Inflammatory macrophage (primary cell): ENCODE measurements at regions not wholly inside any gene's neighbourhood (a gene's known extent, or its start where the extent isn't known, plus 50 kb on each side); places are given as distances from the start of the nearest gene placed in this dataset.
"Not testable (repeated sequence)": the region's sequence is repeated elsewhere in the genome, so short reads cannot be mapped to it uniquely, and the experiment has no call there.

Source experiments
- DNase-seq, 2 donors: peaks; one replicate each; pipeline ENCODE4 v3.0.0-alpha.2; 2020 to 2022

DNA sequence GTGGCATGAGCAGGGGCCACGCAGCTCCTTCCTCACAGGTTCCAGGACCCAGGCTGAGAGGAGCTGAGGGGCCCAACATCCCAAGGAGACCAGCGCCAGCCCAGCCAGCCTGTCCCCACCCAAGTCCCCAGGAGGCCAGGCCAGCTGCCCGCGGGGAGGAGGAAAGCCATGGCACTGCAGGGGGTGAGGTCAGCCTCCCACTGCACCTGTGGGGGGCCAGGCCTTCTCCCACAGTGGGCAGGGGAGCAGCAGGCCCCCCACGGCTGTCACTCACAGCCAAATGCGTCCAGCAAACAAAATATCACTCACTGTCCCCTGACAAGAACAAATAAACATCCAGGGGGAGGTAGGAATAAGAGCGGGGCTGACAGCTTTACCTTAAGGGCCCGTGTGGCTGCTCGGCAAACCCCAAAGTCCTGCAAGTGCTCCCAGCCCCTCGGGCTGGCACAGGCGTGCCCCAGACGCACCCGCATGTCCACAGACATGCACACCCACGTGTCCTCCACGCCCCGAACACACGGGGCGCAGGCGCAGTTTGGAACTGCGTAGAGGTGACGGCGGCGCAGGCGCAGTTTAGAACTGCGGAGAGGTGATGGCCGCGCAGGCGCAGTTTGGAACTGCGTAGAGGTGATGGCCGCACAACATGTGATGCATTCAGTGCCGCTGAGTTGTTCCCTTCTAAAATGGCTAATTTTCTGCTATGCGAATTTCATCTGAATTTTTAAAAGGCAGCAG, 291.1 kb downstream of the FOXL1 start:
- no peak for DNase-seq

DNA sequence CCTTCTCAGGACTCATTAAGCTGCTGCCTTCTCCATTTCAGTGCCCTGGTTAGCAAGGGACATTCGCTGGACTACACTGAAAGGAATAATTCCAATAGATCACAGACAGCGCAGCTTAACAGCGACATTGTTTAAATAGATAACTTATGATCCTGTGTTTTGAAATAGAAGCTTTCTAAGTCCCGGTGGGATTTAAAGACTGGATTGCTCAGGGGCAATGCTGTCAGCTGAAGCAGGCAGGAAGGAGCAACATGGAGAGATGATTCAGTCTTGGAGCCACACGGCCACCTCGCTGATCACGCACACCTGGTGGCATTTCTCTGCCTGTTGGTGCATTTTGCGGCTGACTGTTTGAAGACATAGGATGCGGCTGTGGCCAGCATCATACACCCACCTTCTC, 292.0 kb downstream of the FOXL1 start:
- no peak for DNase-seq

DNA sequence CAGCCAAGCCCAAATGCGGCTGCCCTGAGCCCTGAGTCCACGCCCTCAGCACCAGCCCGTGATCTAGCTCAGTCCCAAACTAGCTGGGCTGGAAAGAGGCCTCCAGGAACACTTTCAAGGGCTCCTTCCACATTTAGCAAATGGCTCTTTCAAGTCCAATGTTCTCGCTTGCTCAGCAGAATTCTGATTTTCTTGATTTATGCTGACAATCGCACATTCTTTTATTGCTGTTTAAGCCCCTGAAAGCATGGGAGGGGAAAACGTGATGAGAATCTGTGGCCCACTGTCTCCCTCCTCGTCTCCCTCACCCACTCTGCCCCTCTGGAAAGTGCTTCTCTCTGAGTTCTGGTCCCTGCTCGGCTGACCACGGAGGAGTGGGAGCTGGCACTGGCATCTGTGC, 293.8 kb downstream of the FOXL1 start:
- no peak for DNase-seq

DNA sequence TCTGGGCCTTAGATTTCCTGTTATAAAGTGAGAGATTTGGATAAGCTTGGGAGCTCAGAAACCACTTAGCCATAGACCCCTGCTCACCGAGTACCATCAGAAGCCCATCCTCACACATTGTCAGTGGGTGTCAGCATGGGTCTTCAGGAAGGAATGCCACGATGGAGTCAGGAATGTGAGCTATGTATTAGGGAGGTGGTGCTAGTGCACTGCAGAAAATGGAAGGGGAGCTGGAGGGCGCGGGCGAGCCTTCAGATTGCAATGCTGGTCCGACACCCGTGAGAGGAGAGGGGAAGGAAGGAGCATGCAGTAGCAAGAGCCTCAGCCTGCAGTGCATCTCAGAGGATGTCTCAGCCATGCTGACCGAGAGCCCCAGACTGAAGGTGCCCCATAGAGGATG, 294.5 kb downstream of the FOXL1 start:
- no peak for DNase-seq

DNA sequence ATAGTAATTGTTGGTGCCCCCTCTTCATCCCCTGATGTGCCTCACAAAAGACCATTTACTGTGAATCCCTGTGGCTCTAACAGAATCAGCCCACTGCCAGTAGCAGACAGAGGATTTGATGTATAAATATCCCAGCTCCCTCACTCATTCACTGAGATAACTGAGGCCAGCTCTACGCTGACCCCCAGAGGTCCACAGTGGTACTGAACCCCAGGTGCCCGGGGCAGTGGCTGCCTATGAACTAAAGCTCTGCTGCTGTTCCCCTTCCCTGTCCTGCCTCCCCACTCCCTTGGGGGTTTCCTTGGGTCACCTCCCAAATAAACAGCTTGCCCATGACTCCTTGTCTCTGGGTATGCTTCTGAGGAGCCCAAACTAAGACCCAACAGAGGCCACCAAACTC, 295.8 kb downstream of the FOXL1 start:
- DNase-seq, result peak; percentile 14 to 17

DNA sequence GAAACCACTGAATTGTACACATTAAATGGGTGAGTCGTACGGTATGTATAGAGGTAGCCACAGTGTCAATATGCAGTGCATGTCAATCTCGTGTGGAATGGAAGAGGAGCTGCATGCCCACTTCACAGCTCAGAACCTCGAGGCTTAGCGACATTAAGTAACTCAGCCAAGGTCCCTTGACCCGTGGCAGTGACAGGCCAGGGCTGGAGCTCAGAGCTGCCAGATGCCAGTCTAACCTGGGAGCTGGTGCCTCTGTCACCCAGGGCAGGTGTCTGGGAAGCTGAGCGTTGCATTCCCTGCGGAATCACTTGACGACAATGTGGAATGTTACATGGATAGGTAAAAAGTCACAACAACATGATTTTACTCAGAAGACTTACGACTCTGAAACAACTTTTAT, 298.1 kb downstream of the FOXL1 start:
- DNase-seq, result no peak

DNA sequence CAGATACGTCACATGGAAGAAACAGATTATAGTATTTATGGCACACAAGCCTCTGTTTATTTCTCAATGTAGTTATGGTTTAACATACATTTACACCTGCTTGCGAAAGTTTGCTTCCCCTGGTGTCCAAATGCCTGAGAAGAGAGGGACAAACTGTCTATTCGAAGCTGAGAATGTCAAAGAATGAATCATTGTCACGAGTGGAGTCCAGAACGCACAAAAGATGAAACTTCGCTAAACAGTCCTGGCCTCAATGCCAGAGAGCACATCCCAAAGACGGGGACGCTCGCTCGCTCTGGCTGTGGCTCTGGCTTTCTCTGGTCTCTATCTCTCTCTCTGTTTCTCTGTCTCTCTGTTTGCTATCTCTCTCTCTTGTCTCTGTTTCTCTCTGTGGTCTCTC, 298.8 kb downstream of the FOXL1 start:
- no peak for DNase-seq

DNA sequence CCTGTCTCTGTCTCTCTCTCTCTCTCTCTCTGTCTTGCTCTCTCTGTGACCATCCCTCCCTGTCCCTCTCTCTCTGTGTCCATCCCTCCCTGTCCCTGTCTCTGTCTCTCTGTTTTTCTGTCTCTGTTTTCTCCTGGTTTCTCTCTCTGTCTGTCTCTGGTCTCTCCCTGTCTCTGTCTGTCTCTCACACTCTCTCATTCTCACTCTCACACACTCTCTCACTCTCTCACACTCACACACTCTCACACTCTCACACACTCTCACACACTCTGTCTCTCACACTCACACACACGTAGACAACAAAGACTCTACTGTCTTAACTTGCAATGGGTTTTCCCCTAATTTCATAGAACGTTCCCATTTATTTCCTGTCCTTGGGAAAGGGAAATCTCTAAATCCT, 299.5 kb downstream of the FOXL1 start:
- DNase-seq, result no peak

DNA sequence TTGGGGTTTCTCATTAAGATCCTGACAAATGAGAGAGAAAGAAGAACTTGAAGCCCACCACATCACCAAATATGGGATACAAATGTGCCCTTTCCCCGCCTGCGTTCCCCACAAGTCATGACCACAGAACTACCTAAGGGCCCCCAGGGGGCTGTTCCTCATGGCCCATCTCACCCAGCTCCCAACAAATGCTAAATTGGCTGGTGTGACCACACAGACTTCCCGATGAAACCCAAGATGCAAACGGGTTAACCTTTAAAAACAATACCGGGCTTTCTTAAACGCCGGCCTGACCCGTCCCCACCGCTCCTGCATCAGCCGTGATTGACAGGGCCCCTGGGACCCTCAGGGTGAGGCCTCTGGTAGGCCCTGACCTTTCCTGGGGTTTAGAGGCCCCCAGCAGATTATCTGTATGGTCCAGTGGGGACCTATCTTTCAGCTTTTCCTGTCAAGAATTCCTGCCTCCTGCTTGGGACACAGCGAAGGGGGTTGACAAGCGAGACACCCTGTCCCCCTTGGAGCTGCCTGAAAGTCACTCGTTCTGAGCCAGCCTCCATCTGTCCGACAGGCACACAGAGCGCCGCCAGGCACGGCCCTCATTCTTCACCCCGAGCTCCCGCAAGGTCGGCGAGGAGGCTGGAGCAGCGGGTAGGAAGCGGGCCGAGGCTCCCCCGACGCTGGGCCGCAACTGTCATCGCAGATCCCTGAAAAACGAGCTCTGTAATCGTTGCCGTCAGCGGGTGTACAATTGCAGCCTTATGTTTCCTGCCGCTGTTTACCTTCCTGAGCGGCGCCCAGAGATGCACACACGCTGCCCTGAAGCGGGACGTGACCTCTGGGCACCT, 300.1 kb downstream of the FOXL1 start:
- no peak for DNase-seq

DNA sequence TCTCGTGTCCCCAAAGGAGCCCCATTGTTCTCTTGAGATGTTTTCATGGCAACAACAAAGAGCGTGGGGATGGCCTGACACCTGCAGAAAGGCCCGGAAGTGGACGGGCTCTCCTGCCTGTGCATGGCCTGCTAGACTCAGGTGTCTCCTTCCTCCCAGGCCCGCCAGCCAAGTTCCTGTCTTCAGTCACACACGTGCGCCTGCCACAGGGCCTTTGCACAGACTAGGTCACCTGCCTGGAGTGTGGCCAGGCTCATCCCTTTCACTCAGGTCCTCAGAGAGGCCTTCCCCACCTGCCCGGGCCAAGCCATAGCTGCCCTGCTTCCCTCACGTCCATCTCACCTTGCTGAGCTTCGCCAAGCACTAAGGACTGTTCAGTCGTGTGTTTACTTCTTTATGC, 300.9 kb downstream of the FOXL1 start:
- DNase-seq, result no peak

DNA sequence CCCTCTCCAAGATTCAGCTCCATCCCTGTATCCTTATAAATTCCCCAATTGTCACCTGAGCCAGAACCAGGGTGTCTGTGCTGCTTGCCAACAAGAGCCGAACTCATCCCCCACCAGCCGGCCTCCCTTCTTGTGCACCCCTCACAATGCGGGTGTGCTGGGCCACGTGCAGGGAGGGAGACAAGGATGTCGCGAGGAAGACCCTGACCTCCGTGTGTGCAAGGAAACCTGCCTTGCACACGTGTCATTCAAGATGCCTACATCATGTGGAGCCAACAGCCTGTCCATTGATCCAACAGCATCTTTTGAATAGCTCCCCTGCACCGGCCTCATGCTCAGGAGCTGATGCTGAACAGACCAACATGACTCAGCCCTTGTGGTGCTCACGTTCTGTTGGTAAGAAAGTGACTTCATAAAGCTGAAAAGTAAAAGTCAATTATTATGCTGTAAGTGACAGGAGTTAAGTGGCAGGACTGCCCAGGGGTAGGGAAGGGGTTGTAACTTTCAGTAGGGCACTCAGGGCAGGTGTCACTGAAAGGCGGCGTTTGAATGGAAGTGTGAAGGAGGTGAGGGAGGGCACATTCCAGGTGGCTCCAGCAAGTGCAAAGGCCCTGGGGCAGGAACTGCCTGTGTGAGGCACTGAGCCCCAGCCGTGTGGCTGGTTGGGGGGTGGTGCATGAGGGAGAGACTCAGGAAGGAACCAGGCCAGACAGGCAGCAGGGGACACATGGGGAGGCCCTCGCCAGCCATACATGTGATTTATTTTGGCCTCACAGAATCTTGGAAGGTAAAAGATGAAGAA, 302.2 kb downstream of the FOXL1 start:
- no peak for DNase-seq

DNA sequence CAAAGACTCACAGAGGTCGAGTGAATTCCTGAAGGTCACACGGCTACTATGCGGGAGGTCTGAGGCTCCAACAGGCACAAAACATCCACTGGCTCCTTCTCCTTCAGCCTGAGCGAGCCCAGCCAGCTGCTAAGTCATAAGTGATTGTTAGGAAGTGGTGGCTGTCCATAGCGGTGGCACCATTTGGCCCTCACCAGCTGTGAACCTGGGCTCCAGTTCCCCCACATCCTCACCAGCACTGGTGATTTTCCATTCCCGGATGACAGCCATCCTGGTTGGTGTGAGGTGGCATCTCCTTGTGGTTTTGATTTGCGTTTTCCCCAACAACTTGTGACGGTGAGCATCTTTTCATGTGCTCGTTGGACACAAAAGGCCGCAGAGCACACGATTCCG, 302.8 kb downstream of the FOXL1 start:
- no peak for DNase-seq

DNA sequence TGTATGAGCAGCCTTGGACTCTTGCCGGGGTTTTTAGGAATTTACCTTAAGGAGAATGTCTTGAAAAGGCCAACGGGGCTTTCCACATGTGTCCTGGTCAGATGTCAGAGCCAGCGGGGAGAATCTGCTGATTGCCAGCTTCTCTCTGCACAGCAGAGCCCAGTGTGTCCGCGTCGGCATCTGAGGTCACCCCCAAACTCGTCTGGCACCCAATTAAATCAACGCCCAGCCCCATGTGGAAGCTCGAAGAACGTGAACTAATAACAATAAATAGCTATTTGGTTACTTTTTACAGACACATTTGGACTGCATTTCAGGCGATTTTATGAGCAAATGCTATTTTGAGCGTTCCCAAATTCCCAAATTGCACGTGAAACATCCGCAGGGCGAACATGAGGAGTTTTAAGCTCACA, 303.5 kb downstream of the FOXL1 start:
- DNase-seq, result no peak

DNA sequence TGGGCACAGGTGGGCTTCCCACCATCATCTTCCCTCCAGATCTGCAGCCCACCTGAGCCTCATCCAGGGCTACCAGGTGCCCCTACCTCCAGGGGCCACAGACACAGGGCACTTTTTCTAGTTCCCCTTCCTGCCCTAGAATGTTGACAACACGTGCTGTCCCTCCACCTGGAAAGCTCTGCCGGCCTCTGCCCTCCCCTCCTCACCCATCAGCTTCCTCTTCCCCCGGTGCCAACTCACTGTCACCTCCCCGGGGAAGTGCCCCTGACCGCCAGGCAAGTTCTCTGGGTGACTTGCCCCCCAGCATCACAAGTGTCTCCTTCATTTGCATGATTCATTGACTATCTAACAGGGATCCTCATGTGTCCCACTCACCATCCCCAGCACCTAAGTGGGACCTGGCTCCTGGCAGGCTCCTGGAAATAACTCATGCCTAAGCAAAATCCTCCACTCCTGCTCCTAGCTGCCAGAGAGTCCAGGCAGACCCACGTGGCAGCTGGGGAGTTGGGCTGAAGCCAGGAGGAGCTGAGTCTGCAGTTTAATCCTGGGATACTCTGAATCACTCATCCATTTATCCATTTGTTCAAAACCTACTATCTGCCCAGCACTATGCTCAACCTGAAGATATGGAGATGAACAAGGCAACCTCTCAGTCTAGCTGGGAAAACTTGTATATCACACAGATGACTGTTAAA, 304.4 kb downstream of the FOXL1 start:
- no peak for DNase-seq

DNA sequence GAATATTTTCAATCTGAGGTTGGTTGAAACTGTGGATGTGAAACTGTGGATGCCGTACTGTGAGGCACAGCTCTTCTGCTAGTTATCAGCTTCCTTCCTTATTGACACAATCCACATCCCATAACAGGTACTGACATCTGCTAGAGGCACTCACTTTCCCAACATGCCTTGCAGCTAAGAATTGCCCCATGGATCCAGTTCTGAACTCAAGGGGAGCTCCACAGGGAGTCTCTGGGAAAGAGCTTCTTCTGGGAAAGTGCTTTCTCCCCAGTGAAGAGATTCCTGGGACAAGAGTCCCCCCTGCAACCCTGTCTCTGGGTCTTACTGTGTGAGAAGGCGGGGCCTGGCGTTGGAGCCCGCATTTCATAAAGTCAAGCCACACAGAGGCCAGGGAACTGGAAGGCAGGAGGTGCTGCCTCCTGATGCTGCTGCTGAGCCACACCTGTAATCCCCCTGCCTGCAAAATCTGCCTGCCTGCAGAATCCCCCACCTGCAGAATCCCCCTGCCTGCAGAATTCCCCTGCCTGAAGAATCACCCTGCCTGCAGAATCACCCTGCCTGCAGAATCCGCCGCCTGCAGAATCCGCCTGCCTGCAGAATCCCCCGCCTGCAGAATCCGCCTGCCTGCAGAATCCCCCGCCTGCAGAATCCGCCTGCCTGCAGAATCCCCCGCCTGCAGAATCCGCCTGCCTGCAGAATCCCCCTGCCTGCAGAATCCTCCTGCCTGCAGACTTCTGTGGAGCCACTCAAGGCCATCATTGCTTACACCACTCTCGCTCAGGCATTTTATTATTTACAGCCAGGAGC, 305.4 kb downstream of the FOXL1 start:
- no peak for DNase-seq

DNA sequence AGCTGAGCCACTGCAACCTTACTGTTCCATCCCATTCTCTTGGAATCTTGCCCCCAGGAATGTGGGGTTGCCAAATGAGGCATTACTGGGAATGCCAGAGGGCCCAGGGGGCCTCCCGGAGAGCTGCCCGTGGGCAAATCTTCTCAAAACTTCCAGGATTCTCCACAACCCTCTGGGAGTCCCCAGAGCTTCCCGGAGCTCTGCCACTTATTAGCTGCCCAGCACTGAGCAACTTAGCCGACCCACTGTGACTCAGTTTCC, 306.0 kb downstream of the FOXL1 start:
- DNase-seq, result no peak

DNA sequence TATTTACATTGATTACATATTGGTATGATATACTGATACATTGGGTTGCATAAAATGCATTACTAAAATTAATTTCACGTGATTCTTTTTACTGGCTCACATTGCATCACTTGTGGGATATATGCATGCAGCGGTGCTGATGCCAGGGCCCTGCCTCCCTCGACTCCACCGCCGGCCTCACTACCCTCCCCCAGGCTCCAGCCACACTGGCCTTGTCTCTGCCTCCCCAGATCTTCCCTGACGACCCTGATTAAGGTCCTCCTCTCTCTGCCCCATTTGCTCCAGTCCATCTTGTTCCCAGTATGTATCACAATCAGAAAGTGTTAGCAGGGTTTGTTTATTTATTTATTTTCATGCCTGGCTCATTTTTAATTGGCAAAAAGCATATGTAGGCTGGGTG, 306.8 kb downstream of the FOXL1 start:
- no peak for DNase-seq

DNA sequence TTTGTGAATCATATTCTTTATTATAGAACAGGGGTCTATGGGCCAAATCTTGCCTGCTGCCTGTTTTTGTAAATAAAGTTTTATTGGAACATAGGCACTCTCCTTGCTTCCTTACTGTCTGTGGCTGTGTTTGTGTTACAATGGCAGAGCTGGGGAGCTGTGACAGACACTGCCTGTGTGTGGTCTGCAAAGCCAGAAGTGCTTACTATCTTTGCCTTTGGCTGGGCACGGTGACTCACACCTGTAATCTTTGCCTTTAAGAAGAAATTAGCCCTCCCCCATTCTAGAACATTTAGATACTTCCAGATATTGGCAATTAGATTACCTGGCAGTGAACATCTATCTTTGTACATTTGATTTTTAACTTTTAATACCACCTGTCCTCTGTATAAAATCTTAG, 308.3 kb downstream of the FOXL1 start:
- DNase-seq, result no peak

DNA sequence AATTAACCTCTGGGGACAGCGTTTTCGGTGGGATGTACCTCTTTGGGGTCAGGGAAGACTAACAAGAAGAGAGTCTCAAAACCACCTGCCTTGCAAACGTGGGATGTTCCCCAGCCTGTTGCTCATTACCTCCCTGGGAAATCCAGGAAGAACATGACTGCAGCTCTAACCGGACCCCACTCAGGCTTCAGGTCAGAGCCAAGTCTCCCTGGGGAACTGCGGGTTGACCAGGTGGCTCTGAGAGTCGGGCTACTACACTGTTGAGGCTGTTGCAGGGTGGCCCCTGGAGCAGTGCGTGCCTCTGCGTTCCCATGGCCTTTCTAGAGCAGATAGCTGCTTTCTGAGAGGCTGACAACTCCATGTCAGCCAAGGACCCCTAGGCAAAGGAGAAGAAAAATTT, 309.1 kb downstream of the FOXL1 start:
- DNase-seq, result no peak

DNA sequence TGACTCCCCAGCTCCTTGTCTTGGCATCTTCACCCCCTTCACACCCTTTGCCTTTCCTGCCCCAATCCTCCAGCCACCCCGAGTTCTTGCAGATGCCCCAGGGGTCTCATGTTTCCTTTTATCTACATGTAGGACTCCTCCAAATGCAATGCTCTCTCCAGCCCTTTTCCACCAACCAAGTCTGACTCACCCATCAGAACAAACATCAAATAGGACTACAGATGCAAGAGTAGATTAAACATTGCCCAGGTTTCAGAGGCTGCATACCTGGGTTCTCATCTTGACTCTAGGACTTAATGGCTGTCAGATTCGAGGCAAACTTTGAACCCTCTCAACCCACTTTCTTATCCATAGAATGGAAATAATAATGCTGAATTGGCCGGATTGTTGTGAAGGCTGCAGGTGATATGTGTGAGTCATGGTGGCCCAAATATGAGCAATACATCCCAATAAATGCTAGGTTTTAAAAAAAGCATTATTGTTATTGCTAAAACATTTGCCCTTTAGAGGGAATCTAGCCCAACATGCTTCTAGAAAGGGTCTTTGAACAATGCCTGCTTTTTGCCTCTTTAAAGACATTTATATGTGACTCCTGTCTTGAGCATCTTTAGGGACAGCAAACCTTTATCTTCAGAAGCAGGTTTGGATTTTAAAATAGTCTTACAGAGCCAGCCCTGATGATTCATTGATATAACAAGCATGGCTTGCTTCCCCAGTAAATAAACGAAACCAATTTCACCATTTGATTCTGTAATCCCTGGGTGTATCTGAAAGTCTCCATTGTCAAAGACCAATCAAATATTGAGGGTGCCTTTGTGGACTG, 310.1 kb downstream of the FOXL1 start:
- DNase-seq, result no peak

DNA sequence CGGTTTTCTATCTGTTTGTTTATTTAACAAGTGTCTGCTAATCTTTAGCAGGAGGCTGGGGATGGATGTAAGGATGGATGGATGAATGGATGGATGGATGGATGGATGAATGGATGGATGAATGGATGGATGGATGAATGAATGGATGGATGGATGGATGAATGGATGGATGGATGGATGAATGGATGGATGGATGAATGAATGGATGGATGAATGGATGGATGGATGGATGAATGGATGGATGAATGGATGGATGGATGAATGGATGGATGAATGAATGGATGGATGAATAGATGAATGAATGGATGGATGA, 310.7 kb downstream of the FOXL1 start:
- not testable (repeated sequence) for DNase-seq

DNA sequence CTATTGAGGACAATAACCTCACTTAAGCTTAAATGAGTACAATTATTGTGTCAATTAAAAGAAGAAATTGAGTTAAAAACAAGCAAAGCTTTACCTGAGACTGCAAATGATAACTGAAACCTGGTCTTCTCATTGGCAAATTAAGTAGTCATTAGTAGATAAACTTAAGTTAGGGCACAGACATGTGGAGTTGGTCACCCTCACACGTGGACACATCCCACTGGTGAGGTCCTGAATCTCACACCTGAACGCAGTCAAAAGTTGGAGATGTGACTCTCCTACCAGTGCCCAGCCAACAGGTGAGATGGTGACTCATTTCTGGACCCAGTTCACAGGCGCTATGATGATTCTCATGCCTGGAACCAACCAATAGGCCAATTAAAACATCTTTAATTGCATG, 311.6 kb downstream of the FOXL1 start:
- no peak for DNase-seq
